ENCODE measurements at regions not wholly inside any gene's neighbourhood (a gene's known extent, or its start where the extent isn't known, plus 50 kb on each side); places are given as distances from the start of the nearest gene placed in this dataset.

DNA sequence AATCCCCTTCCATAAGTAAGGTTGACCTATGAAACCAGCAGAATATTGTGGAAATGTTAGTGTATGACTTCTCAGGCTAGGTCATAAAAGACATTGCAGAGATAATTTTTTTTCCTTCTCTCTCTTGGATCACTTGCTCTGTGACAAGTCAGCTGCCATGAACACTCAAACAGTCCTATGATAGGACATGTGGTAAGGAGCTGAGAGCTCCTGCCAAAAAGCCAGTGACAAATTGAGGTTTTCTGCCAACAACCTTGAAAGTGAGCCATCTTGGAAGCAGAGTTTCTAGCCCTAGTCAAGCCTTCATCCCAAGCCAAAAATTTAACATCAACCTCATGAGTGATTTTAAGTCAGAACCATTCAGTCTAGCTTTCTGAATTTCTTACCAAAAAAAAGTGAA lies 270.9 kb upstream of the NBEA start:
- ATAC-seq (no peak), DNase-seq (no peak)
- no peaks in the 10 kb centered on the region for H3K4me1 Mint-ChIP-seq
- H3K9me3 ChIP-seq (ENCODE audit: control insufficient read depth, low read length, poor library complexity, severe bottlenecking), result no peaks in the 10 kb centered on the region
- H3K4me3 Mint-ChIP-seq, result no peak overlapping the region
- no peak overlapping the region for H3K27ac Mint-ChIP-seq
- no peaks in the 10 kb centered on the region for H3K27me3 Mint-ChIP-seq
- no peaks in the 10 kb centered on the region for H3K36me3 Mint-ChIP-seq (ENCODE audit: low read depth)

DNA sequence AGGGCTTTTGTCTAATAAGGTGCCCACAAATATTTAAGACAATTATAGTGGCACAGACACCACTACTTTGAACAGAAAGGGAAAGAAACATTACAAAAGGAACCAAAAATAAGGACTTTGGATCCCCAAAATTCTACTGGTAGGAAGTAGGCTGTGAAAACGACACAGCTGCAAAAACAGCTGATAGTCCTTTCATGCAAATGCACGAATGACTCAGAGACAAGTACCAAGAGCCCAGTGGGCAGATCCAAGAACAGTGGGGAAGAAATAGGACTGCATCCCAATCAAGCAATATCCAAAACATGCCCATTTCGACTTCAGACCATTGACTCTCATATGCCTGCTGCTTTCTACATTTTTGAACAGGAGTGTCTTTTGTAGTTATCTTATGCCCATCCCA lies 269.4 kb upstream of the NBEA start:
- Mint-ChIP-seq H3K36me3 (ENCODE audit: low read depth) (no peaks in the 10 kb centered on the region), H3K27ac (no peak overlapping the region), H3K4me3 (no peak overlapping the region), H3K4me1 (no peaks in the 10 kb centered on the region), H3K27me3 (no peaks in the 10 kb centered on the region)
- DNase-seq (no peak), ATAC-seq (no peak)
- no peaks in the 10 kb centered on the region for H3K9me3 ChIP-seq (ENCODE audit: control insufficient read depth, low read length, poor library complexity, severe bottlenecking)

GRCh38 chr13:34675626-34676025 lies 266.4 kb upstream of the NBEA start:
- H3K9me3 ChIP-seq (ENCODE audit: control insufficient read depth, low read length, poor library complexity, severe bottlenecking), result no peaks in the 10 kb centered on the region
- no peak for DNase-seq
- H3K27me3 Mint-ChIP-seq, result no peaks in the 10 kb centered on the region
- H3K36me3 Mint-ChIP-seq (ENCODE audit: low read depth), result no peaks in the 10 kb centered on the region
- H3K27ac Mint-ChIP-seq, result no peak overlapping the region
- no peaks in the 10 kb centered on the region for H3K4me1 Mint-ChIP-seq
- H3K4me3 Mint-ChIP-seq, result no peak overlapping the region
- ATAC-seq, result no peak

- ATAC-seq (no peak), DNase-seq (no peak)
- no peaks in the 10 kb centered on the region for H3K36me3 Mint-ChIP-seq (ENCODE audit: low read depth)
- H3K27ac Mint-ChIP-seq, result no peak overlapping the region
- no peaks in the 10 kb centered on the region for H3K9me3 ChIP-seq (ENCODE audit: control insufficient read depth, low read length, poor library complexity, severe bottlenecking)
- no peaks in the 10 kb centered on the region for H3K27me3 Mint-ChIP-seq
- H3K4me3 Mint-ChIP-seq, result no peak overlapping the region
- H3K4me1 Mint-ChIP-seq, result no peaks in the 10 kb centered on the region
Measured at GRCh38 chr13:34678154-34678553, 263.9 kb upstream of the NBEA start.

DNA sequence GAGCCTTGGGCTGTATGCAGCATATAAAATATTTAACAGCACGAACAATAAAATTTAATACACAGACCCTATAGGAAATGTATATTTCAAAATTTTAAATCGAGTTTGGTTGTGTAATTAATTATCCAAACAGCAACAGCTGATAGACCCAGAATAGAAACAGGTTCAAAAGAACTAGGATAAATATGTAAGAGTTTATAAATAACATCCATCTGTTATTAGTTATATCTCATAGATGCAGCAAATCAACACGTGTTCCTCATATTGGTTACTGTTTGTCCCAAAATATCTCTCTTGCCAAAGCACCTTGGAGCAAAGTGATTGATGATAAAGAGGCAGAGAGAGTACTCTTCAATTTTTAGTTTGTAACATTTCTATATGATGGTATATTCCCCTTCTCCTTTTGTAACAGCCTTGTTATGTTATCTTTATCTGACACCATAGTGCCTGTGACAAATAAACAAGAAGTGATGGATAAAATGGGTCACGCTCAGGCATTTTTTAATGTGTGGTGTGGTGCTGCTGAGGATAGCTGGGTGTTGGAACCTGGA lies 260.6 kb upstream of the NBEA start:
- Mint-ChIP-seq H3K4me3 (no peak overlapping the region), H3K36me3 (ENCODE audit: low read depth) (no peaks in the 10 kb centered on the region), H3K27me3 (no peaks in the 10 kb centered on the region), H3K4me1 (no peaks in the 10 kb centered on the region), H3K27ac (no peak overlapping the region)
- H3K9me3 ChIP-seq (ENCODE audit: control insufficient read depth, low read length, poor library complexity, severe bottlenecking), result no peaks in the 10 kb centered on the region
- no peak for ATAC-seq
- no peak for DNase-seq

DNA sequence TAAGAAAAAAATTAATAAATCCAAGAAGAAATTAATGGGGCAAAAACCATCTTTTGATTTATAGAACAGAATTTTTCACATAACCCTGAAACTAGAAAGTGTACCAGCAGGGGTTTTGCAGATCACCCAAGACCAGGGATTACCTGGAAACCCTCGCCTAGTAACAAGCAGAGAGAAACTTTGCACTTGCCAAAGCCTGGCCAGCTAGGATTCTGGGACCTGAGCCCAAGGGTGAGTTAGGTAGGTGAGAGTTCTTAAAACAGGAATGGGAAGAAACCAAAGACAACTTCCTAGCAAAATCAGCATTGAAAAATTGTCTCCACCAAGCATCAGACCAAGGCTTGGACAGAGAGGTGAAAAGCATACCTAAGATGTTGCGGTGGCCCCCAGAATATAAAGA lies 247.0 kb upstream of the NBEA start:
- no peaks in the 10 kb centered on the region for H3K9me3 ChIP-seq (ENCODE audit: control insufficient read depth, low read length, poor library complexity, severe bottlenecking)
- Mint-ChIP-seq H3K4me1 (no peaks in the 10 kb centered on the region), H3K27ac (no peak overlapping the region), H3K27me3 (no peaks in the 10 kb centered on the region), H3K36me3 (ENCODE audit: low read depth) (no peaks in the 10 kb centered on the region), H3K4me3 (no peak overlapping the region)
- ATAC-seq, result no peak
- DNase-seq, result no peak

DNA sequence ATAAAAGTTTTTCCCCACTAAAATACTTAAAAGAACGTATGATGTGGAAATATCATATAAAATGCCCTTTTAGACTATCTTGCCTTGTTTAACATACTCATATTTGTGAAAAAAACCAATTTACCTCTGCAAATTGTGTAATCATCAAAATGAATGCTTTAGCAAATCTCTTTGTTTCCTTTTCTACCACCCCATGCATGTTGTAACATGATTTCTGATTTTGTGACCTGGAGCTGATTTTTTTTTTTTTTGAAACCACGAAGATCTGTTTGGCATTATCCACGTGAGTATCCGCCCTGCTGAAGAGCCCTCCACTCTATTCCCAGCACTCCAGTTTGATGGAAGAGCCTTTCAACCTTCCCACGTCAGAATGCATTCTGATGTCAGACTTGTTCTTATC lies 245.8 kb upstream of the NBEA start:
- H3K27me3 Mint-ChIP-seq, result no peaks in the 10 kb centered on the region
- H3K4me1 Mint-ChIP-seq, result no peaks in the 10 kb centered on the region
- no peaks in the 10 kb centered on the region for H3K9me3 ChIP-seq (ENCODE audit: control insufficient read depth, low read length, poor library complexity, severe bottlenecking)
- H3K4me3 Mint-ChIP-seq, result no peak overlapping the region
- DNase-seq, result no peak
- H3K36me3 Mint-ChIP-seq (ENCODE audit: low read depth), result no peaks in the 10 kb centered on the region
- no peak for ATAC-seq
- H3K27ac Mint-ChIP-seq, result no peak overlapping the region

DNA sequence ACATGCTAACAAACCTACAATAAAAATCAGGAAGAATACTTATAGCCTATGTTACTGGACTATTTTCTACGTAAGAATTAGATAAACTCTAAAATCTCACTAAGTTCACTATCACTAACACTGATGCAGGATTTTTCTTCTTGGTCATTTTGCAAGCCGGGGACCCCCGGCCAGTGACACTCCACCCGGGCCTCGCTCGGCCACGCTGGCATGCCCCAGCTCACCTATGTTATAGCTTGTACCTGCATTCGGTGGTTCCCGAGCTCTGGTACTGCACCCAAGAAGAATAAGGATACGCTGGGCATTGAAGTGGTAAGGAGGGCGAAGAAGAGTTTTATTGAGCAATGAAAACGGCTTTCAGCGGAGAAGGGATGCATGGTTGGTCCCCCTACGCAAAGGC lies 245.3 kb upstream of the NBEA start:
- no peaks in the 10 kb centered on the region for H3K9me3 ChIP-seq (ENCODE audit: control insufficient read depth, low read length, poor library complexity, severe bottlenecking)
- Mint-ChIP-seq H3K27ac (no peak overlapping the region), H3K4me1 (no peaks in the 10 kb centered on the region), H3K36me3 (ENCODE audit: low read depth) (no peaks in the 10 kb centered on the region), H3K4me3 (no peak overlapping the region), H3K27me3 (no peaks in the 10 kb centered on the region)
- ATAC-seq (no peak), DNase-seq (no peak)

GRCh38 chr13:34698945-34699344 lies 243.1 kb upstream of the NBEA start:
- ATAC-seq (no peak), DNase-seq (no peak)
- no peak overlapping the region for H3K4me3 Mint-ChIP-seq
- H3K9me3 ChIP-seq (ENCODE audit: control insufficient read depth, low read length, poor library complexity, severe bottlenecking), result no peaks in the 10 kb centered on the region
- no peaks in the 10 kb centered on the region for H3K36me3 Mint-ChIP-seq (ENCODE audit: low read depth)
- H3K27me3 Mint-ChIP-seq, result no peaks in the 10 kb centered on the region
- no peaks in the 10 kb centered on the region for H3K4me1 Mint-ChIP-seq
- H3K27ac Mint-ChIP-seq, result no peak overlapping the region

DNA sequence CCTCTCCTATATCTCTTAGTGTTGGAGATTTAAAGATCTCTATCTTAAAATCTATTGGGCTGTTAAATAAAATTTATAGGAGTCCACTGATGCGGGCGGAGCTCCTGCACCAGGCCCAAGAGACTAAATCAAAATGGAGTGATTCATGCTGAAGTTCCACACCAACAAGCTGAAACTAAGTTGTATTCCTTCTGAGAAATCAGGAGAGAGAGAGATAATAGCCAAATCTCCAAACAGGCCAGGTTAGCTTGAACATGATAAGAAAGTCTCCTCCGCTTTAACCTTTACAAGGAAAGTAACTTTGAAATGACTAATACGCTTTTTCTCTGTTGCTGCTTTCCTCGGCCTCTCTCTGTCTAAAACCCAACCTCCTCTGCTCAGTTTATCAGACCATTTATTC lies 241.9 kb upstream of the NBEA start:
- DNase-seq (no peak), ATAC-seq (no peak)
- Mint-ChIP-seq H3K27ac (no peak overlapping the region), H3K36me3 (ENCODE audit: low read depth) (no peaks in the 10 kb centered on the region), H3K4me1 (no peaks in the 10 kb centered on the region), H3K27me3 (no peaks in the 10 kb centered on the region), H3K4me3 (no peak overlapping the region)
- H3K9me3 ChIP-seq (ENCODE audit: control insufficient read depth, low read length, poor library complexity, severe bottlenecking), result no peaks in the 10 kb centered on the region

- H3K27me3 Mint-ChIP-seq, result no peaks in the 10 kb centered on the region
- no peaks in the 10 kb centered on the region for H3K9me3 ChIP-seq (ENCODE audit: control insufficient read depth, low read length, poor library complexity, severe bottlenecking)
- H3K36me3 Mint-ChIP-seq (ENCODE audit: low read depth), result no peaks in the 10 kb centered on the region
- no peak overlapping the region for H3K27ac Mint-ChIP-seq
- no peaks in the 10 kb centered on the region for H3K4me1 Mint-ChIP-seq
- ATAC-seq, result no peak
- no peak for DNase-seq
- no peak overlapping the region for H3K4me3 Mint-ChIP-seq
Measured at GRCh38 chr13:34701919-34702318, 240.2 kb upstream of the NBEA start.

DNA sequence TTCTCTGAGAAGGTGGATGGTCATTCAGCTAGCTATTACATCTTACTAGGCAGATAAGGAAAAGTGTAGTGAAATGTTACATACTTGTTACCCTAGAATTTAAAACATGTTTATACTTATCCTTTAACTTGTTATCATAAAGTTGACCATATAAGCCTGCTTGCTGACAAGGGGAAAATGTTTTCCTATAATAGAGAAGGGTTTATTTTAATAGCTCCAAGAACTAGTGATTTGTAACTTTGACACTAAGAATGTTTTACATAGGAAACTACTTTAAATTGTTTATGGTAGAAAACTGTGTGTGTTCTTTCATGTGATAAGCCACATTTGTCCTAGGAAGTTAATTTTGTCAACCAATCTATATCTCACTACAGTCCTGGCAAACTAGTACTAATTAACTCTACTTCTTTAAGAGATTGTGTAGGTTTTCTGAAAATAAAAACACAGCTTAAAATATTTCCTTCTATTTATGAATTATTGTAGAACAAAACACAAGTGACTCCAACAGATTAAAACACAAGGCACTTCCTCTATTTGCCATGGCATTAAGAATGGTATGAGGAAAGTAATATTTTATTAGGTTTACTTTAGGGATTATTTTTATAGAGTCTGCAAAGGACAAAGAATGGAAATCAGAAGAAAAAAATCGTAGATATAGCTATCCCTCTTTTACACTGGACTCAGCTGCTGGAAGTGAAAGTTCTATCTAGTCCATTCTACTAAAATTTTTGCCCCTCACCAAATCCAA lies 233.3 kb upstream of the NBEA start:
- no peaks in the 10 kb centered on the region for H3K9me3 ChIP-seq (ENCODE audit: control insufficient read depth, low read length, poor library complexity, severe bottlenecking)
- H3K4me1 Mint-ChIP-seq, result no peaks in the 10 kb centered on the region
- no peak overlapping the region for H3K27ac Mint-ChIP-seq
- H3K36me3 Mint-ChIP-seq (ENCODE audit: low read depth), result no peaks in the 10 kb centered on the region
- ATAC-seq (no peak), DNase-seq (no peak)
- no peaks in the 10 kb centered on the region for H3K27me3 Mint-ChIP-seq
- H3K4me3 Mint-ChIP-seq, result no peak overlapping the region

DNA sequence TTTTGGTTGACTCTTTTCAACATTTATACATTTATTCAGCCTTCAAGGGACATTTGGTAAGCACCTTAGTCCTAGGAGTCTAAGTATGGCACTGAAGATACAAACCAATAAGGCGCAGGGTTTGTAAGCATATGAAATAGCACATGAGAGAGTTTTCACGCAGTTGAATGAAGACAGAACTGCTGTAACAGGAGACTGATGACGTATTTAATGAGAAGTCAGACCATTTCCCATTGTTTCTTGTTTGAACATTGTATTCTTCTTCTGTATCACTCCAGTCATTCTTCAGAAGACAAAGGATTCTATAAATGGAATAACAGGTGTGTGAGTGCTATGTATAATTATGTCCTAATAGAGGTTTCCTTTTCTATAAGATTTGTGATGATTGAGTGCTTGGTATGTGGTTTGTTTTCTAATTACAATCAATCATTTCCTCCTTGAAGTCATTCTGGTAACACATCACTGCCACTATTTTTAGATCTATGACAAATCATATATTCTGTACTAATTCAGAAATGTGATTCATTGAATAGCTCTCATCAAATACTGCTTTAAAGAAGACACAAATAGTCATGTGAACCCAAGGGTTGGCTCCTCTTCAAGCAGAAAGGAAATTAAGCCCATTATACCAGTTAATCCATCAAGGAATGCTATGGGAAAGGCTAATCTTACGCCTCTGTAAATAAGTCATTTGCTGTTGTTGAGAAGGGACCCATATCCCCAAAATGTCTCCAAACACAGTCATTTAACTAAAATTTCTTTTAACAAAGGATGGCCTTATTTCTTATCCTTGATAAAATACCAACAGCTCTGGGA lies 222.8 kb upstream of the NBEA start:
- Mint-ChIP-seq H3K27me3 (peaks cover 5% of the 10 kb centered on the region), H3K4me3 (no peak overlapping the region), H3K36me3 (ENCODE audit: low read depth) (no peaks in the 10 kb centered on the region), H3K4me1 (no peaks in the 10 kb centered on the region), H3K27ac (no peak overlapping the region)
- no peak for ATAC-seq
- no peak for DNase-seq
- H3K9me3 ChIP-seq (ENCODE audit: control insufficient read depth, low read length, poor library complexity, severe bottlenecking), result peaks cover under 1% of the 10 kb centered on the region

GRCh38 chr13:34720618-34721017 lies 221.5 kb upstream of the NBEA start:
- DNase-seq (no peak), ATAC-seq (no peak)
- H3K9me3 ChIP-seq (ENCODE audit: control insufficient read depth, low read length, poor library complexity, severe bottlenecking), result peaks cover 4% of the 10 kb centered on the region
- Mint-ChIP-seq H3K27me3 (peaks cover 5% of the 10 kb centered on the region), H3K4me3 (no peak overlapping the region), H3K36me3 (ENCODE audit: low read depth) (no peaks in the 10 kb centered on the region), H3K27ac (no peak overlapping the region), H3K4me1 (no peaks in the 10 kb centered on the region)

Measured in T-helper 17 cell (primary cell).